ENCODE measurements at regions not wholly inside any gene's neighbourhood (a gene's known extent, or its start where the extent isn't known, plus 50 kb on each side); places are given as distances from the start of the nearest gene placed in this dataset.

DNA sequence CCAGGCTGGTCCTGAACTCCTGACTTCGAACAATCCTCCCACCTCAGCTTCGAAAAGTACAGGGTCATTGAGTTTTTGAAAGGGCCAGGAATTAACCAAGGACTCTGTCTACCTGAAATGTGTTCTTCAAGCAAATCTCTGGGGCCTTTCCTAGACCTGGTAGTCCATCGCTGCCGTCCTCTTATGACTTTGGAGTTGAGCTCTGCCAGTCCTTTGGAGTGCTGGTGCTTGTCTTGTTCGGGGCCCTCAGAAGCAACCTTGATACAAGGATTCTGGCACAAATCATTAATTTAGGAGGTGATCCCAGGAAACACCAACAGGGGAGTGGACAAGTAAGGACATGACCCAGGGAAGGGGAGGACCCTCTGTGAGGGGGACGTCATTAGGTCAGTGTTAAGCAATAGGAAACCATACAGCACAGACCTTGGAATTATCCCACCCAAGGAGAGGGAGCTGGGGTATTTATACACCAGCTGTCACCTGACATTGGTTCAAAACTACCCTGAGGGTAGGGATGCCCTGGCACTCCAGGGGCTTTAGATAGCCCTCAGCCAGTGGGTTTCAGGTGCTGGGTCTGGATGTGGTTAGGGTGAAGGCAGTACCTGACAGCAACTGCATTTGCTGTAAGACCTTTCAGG lies 187.2 kb downstream of the FOXL1 start (continued):
- TF ChIP-seq, protein P1, sequence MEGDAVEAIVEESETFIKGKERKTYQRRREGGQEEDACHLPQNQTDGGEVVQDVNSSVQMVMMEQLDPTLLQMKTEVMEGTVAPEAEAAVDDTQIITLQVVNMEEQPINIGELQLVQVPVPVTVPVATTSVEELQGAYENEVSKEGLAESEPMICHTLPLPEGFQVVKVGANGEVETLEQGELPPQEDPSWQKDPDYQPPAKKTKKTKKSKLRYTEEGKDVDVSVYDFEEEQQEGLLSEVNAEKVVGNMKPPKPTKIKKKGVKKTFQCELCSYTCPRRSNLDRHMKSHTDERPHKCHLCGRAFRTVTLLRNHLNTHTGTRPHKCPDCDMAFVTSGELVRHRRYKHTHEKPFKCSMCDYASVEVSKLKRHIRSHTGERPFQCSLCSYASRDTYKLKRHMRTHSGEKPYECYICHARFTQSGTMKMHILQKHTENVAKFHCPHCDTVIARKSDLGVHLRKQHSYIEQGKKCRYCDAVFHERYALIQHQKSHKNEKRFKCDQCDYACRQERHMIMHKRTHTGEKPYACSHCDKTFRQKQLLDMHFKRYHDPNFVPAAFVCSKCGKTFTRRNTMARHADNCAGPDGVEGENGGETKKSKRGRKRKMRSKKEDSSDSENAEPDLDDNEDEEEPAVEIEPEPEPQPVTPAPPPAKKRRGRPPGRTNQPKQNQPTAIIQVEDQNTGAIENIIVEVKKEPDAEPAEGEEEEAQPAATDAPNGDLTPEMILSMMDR (IDR thresholded peaks at IDR 0.05; ENCODE audit: low read depth, low read length, missing input control) = no peak
- TF ChIP-seq SP1 (IDR thresholded peaks at IDR 0.05) = no peak
- TF ChIP-seq, protein P2, sequence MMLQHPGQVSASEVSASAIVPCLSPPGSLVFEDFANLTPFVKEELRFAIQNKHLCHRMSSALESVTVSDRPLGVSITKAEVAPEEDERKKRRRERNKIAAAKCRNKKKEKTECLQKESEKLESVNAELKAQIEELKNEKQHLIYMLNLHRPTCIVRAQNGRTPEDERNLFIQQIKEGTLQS (IDR thresholded peaks at IDR 0.05) = no peak
- no peak for TF ChIP-seq EGR1 (IDR thresholded peaks at IDR 0.05; ENCODE audit: low read depth in 2 of 2)
- no peak for TF ChIP-seq JUND (IDR thresholded peaks at IDR 0.05)
- TF ChIP-seq, protein P3, sequence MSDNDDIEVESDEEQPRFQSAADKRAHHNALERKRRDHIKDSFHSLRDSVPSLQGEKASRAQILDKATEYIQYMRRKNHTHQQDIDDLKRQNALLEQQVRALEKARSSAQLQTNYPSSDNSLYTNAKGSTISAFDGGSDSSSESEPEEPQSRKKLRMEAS (IDR thresholded peaks at IDR 0.05) = no peak
- no peak for TF ChIP-seq NR2F2 (IDR thresholded peaks at IDR 0.05)

DNA sequence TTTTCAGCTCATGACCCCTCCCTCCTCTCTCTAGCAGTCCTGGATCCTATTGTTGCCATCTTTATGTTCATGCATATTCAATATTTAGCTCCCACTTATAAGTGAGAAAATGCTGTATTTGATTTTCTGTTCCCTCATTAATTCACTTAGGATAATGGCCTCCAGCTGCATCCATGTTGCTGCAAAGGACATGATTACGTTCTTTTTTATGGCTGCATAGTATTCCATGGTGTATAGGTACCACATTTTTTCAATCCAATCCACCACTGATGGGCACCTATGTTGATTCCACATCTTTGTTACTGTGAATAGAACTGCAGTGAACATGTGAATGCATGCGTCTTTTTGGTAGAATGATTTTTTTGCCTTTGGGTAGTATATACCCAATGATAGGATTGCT lies 188.4 kb downstream of the FOXL1 start:
- Histone ChIP-seq H3K4me3 (ENCODE audit: low read depth in 1 of 3, low read length in 3 of 3) (no peak overlapping the region), H3K9ac (ENCODE audit: low read depth in 1 of 2, low read length in 2 of 2) (no peak overlapping the region), H3K27ac (ENCODE audit: low read depth in 1 of 2, low read length in 2 of 2) (no peak overlapping the region), H3K36me3 (ENCODE audit: control insufficient read depth in 4 of 4, insufficient read depth in 3 of 4, low read depth in 1 of 4, low read length in 3 of 4) (no peaks in the 10 kb centered on the region), H3K9me3 (ENCODE audit: control insufficient read depth in 4 of 4, low read length in 3 of 4) (peaks cover 0 to 10% (median under 1%) of the 10 kb centered on the region in 4 donors), H3K4me1 (ENCODE audit: control insufficient read depth in 4 of 4, insufficient read depth in 4 of 4, low read length in 3 of 4) (peaks cover 0 to 5% (median 3%) of the 10 kb centered on the region in 4 donors), H3K27me3 (ENCODE audit: control insufficient read depth in 4 of 4, insufficient read depth in 4 of 4, low read length in 3 of 4) (peaks cover 0 to 15% (median 1%) of the 10 kb centered on the region in 4 donors)
- WGBS = 75% methylated on average over 2 of the region's 2 CpGs
- no peak for DNase-seq (ENCODE audit: low spot score)
- TF ChIP-seq, protein P2 (IDR thresholded peaks at IDR 0.05) = no peak
- TF ChIP-seq SP1 (IDR thresholded peaks at IDR 0.05) = no peak
- TF ChIP-seq HNF4G (IDR thresholded peaks at IDR 0.05) = no peak
- TF ChIP-seq FOXA2 (IDR thresholded peaks at IDR 0.05) = no peak
- TF ChIP-seq, protein P3 (IDR thresholded peaks at IDR 0.05) = no peak
- no peak for TF ChIP-seq NR2F2 (IDR thresholded peaks at IDR 0.05)
- no peak for TF ChIP-seq JUND (IDR thresholded peaks at IDR 0.05)
- no peak for TF ChIP-seq HNF4A (conservative IDR thresholded peaks at IDR 0.05)
- TF ChIP-seq, protein P4, sequence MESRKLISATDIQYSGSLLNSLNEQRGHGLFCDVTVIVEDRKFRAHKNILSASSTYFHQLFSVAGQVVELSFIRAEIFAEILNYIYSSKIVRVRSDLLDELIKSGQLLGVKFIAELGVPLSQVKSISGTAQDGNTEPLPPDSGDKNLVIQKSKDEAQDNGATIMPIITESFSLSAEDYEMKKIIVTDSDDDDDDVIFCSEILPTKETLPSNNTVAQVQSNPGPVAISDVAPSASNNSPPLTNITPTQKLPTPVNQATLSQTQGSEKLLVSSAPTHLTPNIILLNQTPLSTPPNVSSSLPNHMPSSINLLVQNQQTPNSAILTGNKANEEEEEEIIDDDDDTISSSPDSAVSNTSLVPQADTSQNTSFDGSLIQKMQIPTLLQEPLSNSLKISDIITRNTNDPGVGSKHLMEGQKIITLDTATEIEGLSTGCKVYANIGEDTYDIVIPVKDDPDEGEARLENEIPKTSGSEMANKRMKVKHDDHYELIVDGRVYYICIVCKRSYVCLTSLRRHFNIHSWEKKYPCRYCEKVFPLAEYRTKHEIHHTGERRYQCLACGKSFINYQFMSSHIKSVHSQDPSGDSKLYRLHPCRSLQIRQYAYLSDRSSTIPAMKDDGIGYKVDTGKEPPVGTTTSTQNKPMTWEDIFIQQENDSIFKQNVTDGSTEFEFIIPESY (IDR thresholded peaks at IDR 0.05) = no peak
- TF ChIP-seq, protein P5, sequence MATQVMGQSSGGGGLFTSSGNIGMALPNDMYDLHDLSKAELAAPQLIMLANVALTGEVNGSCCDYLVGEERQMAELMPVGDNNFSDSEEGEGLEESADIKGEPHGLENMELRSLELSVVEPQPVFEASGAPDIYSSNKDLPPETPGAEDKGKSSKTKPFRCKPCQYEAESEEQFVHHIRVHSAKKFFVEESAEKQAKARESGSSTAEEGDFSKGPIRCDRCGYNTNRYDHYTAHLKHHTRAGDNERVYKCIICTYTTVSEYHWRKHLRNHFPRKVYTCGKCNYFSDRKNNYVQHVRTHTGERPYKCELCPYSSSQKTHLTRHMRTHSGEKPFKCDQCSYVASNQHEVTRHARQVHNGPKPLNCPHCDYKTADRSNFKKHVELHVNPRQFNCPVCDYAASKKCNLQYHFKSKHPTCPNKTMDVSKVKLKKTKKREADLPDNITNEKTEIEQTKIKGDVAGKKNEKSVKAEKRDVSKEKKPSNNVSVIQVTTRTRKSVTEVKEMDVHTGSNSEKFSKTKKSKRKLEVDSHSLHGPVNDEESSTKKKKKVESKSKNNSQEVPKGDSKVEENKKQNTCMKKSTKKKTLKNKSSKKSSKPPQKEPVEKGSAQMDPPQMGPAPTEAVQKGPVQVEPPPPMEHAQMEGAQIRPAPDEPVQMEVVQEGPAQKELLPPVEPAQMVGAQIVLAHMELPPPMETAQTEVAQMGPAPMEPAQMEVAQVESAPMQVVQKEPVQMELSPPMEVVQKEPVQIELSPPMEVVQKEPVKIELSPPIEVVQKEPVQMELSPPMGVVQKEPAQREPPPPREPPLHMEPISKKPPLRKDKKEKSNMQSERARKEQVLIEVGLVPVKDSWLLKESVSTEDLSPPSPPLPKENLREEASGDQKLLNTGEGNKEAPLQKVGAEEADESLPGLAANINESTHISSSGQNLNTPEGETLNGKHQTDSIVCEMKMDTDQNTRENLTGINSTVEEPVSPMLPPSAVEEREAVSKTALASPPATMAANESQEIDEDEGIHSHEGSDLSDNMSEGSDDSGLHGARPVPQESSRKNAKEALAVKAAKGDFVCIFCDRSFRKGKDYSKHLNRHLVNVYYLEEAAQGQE (IDR thresholded peaks at IDR 0.05) = no peak
- no peak for TF ChIP-seq FOXA1 (IDR thresholded peaks at IDR 0.05)
- TF ChIP-seq RXRA (IDR thresholded peaks at IDR 0.05) = no peak
- TF ChIP-seq GABPA (IDR thresholded peaks at IDR 0.05 in 1 of 2, conservative IDR thresholded peaks at IDR 0.05 in 1 of 2) = no peak

Measured in liver (tissue), 8 donors.